ENCODE measurements at regions not wholly inside any gene's neighbourhood (a gene's known extent, or its start where the extent isn't known, plus 50 kb on each side); places are given as distances from the start of the nearest gene placed in this dataset.

- Mint-ChIP-seq H3K27ac (no peak overlapping the region), H3K9me3 (ENCODE audit: low read depth) (peaks cover 9% of the 10 kb centered on the region), H3K36me3 (ENCODE audit: insufficient read depth) (no peaks in the 10 kb centered on the region), H3K27me3 (peaks cover 11% of the 10 kb centered on the region), H3K4me3 (ENCODE audit: low read depth) (no peak overlapping the region), H3K4me1 (ENCODE audit: low read depth) (no peaks in the 10 kb centered on the region)
- no peak for DNase-seq (ENCODE audit: low spot score, unreplicated experiment)
- TF ChIP-seq, protein P1, sequence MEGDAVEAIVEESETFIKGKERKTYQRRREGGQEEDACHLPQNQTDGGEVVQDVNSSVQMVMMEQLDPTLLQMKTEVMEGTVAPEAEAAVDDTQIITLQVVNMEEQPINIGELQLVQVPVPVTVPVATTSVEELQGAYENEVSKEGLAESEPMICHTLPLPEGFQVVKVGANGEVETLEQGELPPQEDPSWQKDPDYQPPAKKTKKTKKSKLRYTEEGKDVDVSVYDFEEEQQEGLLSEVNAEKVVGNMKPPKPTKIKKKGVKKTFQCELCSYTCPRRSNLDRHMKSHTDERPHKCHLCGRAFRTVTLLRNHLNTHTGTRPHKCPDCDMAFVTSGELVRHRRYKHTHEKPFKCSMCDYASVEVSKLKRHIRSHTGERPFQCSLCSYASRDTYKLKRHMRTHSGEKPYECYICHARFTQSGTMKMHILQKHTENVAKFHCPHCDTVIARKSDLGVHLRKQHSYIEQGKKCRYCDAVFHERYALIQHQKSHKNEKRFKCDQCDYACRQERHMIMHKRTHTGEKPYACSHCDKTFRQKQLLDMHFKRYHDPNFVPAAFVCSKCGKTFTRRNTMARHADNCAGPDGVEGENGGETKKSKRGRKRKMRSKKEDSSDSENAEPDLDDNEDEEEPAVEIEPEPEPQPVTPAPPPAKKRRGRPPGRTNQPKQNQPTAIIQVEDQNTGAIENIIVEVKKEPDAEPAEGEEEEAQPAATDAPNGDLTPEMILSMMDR (IDR thresholded peaks at IDR 0.05; ENCODE audit: unreplicated experiment): no peak
Measured at GRCh38 chr2:10245661-10246060, 57.0 kb upstream of the HPCAL1 start.

DNA sequence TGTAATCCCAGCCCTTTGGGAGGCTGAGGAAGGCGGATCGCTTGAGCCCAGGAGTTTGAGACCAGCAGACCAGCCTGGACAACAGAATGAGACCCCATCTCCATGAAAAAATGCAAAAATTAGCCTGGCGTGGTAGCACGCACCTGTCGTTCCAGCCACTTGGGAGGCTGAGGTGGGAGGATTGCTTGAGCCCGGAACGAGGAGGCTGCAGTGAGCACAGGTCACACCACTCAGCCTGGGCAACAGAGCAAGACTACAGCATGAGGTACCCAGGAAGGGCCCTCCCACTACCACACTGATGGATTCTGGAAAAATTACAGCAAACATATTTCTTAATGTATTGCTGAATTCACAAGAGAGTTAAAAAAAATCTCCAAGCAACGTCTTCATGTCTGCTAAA, 56.3 kb upstream of the HPCAL1 start:
- no peaks in the 10 kb centered on the region for H3K36me3 Mint-ChIP-seq (ENCODE audit: insufficient read depth)
- H3K4me3 Mint-ChIP-seq (ENCODE audit: low read depth): no peak overlapping the region
- TF ChIP-seq, protein P1 (IDR thresholded peaks at IDR 0.05; ENCODE audit: unreplicated experiment): no peak
- DNase-seq (ENCODE audit: low spot score, unreplicated experiment): no peak
- peaks cover 12% of the 10 kb centered on the region for H3K9me3 Mint-ChIP-seq (ENCODE audit: low read depth)
- H3K27ac Mint-ChIP-seq: no peak overlapping the region
- peaks cover 11% of the 10 kb centered on the region for H3K27me3 Mint-ChIP-seq
- no peaks in the 10 kb centered on the region for H3K4me1 Mint-ChIP-seq (ENCODE audit: low read depth)

DNA sequence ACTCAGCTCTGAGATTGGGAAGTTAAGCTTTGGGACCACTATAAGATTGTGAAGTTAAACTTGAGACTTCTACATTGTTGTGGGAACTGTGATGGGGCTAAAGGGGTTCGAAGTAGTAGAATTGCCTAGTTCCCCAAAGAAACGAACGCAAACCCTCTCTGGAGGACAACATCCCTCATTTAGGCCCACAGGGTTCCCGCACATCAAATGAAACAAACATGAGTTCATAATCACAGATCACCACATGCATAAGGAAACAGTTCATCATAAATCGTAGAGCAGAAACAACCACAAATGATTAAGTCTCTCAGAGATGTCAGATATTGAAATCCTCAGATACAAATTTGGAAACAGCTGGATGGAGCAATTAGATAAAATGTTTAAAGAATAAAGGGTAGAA, 55.9 kb upstream of the HPCAL1 start:
- Mint-ChIP-seq H3K27ac (no peak overlapping the region), H3K27me3 (peaks cover 8% of the 10 kb centered on the region), H3K4me1 (ENCODE audit: low read depth) (no peaks in the 10 kb centered on the region), H3K36me3 (ENCODE audit: insufficient read depth) (no peaks in the 10 kb centered on the region), H3K4me3 (ENCODE audit: low read depth) (no peak overlapping the region), H3K9me3 (ENCODE audit: low read depth) (peaks cover 12% of the 10 kb centered on the region)
- DNase-seq (ENCODE audit: low spot score, unreplicated experiment): no peak
- TF ChIP-seq, protein P1 (IDR thresholded peaks at IDR 0.05; ENCODE audit: unreplicated experiment): no peak

GRCh38 chr2:10249798-10250197, 52.9 kb upstream of the HPCAL1 start:
- Mint-ChIP-seq H3K4me1 (ENCODE audit: low read depth) (no peaks in the 10 kb centered on the region), H3K36me3 (ENCODE audit: insufficient read depth) (no peaks in the 10 kb centered on the region), H3K9me3 (ENCODE audit: low read depth) (peaks cover 12% of the 10 kb centered on the region), H3K27ac (no peak overlapping the region), H3K4me3 (ENCODE audit: low read depth) (no peak overlapping the region), H3K27me3 (peaks cover 5% of the 10 kb centered on the region)
- TF ChIP-seq, protein P1 (IDR thresholded peaks at IDR 0.05; ENCODE audit: unreplicated experiment): no peak
- DNase-seq (ENCODE audit: low spot score, unreplicated experiment): no peak

GRCh38 chr2:10252224-10252623, 50.5 kb upstream of the HPCAL1 start:
- Mint-ChIP-seq H3K4me3 (ENCODE audit: low read depth) (no peak overlapping the region), H3K36me3 (ENCODE audit: insufficient read depth) (no peaks in the 10 kb centered on the region), H3K4me1 (ENCODE audit: low read depth) (no peaks in the 10 kb centered on the region), H3K27ac (no peak overlapping the region), H3K27me3 (peaks cover 6% of the 10 kb centered on the region), H3K9me3 (ENCODE audit: low read depth) (peaks cover 12% of the 10 kb centered on the region)
- DNase-seq (ENCODE audit: low spot score, unreplicated experiment): no peak
- TF ChIP-seq, protein P1 (IDR thresholded peaks at IDR 0.05; ENCODE audit: unreplicated experiment): no peak

All from progenitor cell of endocrine pancreas (in vitro differentiated cells).